GM23338 (cell line): ENCODE measurements at regions not wholly inside any gene's neighbourhood (a gene's known extent, or its start where the extent isn't known, plus 50 kb on each side); places are given as distances from the start of the nearest gene placed in this dataset.
A peak's percentile ranks its signal among the peaks of the same experiment; 100 is the strongest.
"Not testable (repeated sequence)": the region's sequence is repeated elsewhere in the genome, so short reads cannot be mapped to it uniquely, and the experiment has no call there.

ENCODE experiments used
- ATAC-seq: fragments of 200-7000 bp; cut with Tn5 transposase; 3 replicates; pipeline ENCODE4 v1.9.1; 2020
- DNase-seq: peaks from one replicate; pipeline ENCODE4 v3.0.0-alpha.2; 2015; ENCODE audit warnings: low spot score
- H2AFZ ChIP-seq: fragments of 200-600 bp; sonication (generic); 2 replicates; pipeline ENCODE4 v1.8.0; 2016; ENCODE audit warnings: antibody characterized with exemption, mild to moderate bottlenecking, moderate library complexity
- H3F3A ChIP-seq: fragments of 200-600 bp; sonication (generic); replicated peaks from 2 replicates; pipeline ENCODE4 v1.8.0; 2017; ENCODE audit warnings: antibody characterized with exemption, mixed run types, low read depth
- H3K27ac ChIP-seq: fragments of 200-600 bp; sonication (generic); 2 replicates; pipeline ENCODE4 v1.6.1; 2016; ENCODE audit warnings: low read depth
- H3K27me3 ChIP-seq: fragments of 200-600 bp; sonication (generic); 2 replicates; pipeline ENCODE4 v1.8.0; 2016; ENCODE audit warnings: mild to moderate bottlenecking, mixed run types, moderate library complexity; ENCODE audit not compliant: insufficient read depth
- H3K36me3 ChIP-seq: fragments of 200-600 bp; sonication (generic); 2 replicates; pipeline ENCODE4 v1.8.0; 2016; ENCODE audit warnings: mild to moderate bottlenecking; ENCODE audit not compliant: insufficient read depth
- H3K4me1 ChIP-seq: fragments of 200-600 bp; sonication (generic); 2 replicates; pipeline ENCODE4 v1.8.0; 2016; ENCODE audit warnings: mild to moderate bottlenecking, moderate library complexity; ENCODE audit not compliant: insufficient read depth
- H3K4me2 ChIP-seq: fragments of 200-600 bp; sonication (generic); 2 replicates; pipeline ENCODE4 v1.7.1; 2017; ENCODE audit warnings: mixed run types
- H3K4me3 ChIP-seq: fragments of 200-600 bp; sonication (generic); 2 replicates; pipeline ENCODE4 v1.6.1; 2016; ENCODE audit warnings: mixed run types
- H3K79me2 ChIP-seq: fragments of 200-600 bp; sonication (generic); replicated peaks from 2 replicates; pipeline ENCODE4 v1.8.0; 2017; ENCODE audit warnings: mild to moderate bottlenecking; ENCODE audit not compliant: insufficient read depth
- H3K9me2 ChIP-seq: fragments of 200-600 bp; sonication (generic); 2 replicates; pipeline ENCODE4 v1.8.0; 2017; ENCODE audit not compliant: insufficient read depth
- H4K20me1 ChIP-seq: fragments of 200-600 bp; sonication (generic); replicated peaks from 2 replicates; pipeline ENCODE4 v1.8.0; 2017; ENCODE audit warnings: mild to moderate bottlenecking; ENCODE audit not compliant: insufficient read depth
- H3K27ac Mint-ChIP-seq: 2 replicates; pipeline ENCODE4 v1.8.0; 2020; ENCODE audit warnings: inconsistent platforms, mild to moderate bottlenecking, moderate library complexity, mixed read lengths
- H3K27me3 Mint-ChIP-seq: 3 replicates; pipeline ENCODE4 v1.8.0; 2022; ENCODE audit warnings: low read depth, mild to moderate bottlenecking, moderate library complexity, mixed read lengths, inconsistent platforms; ENCODE audit not compliant: insufficient read depth, poor library complexity
- H3K36me3 Mint-ChIP-seq: 3 replicates; pipeline ENCODE4 v1.8.0; 2021; ENCODE audit warnings: low read depth, mild to moderate bottlenecking, inconsistent platforms, moderate library complexity, mixed read lengths
- H3K4me1 Mint-ChIP-seq: 3 replicates; pipeline ENCODE4 v1.8.0; 2020; ENCODE audit warnings: mild to moderate bottlenecking, inconsistent platforms, mixed read lengths
- H3K4me3 Mint-ChIP-seq: 3 replicates; pipeline ENCODE4 v1.8.0; 2021; ENCODE audit warnings: moderate library complexity, mild to moderate bottlenecking, inconsistent platforms, mixed read lengths
- H3K9me3 Mint-ChIP-seq: 3 replicates; pipeline ENCODE4 v1.8.0; 2020; ENCODE audit warnings: moderate library complexity, mild to moderate bottlenecking, inconsistent platforms, mixed read lengths
- ZNF114 ChIP-seq: fragments of 250-450 bp; sonication (Bioruptor Pico); IDR thresholded peaks from 2 replicates; pipeline ENCODE4 v1.5.0; 2020; ENCODE audit warnings: mild to moderate bottlenecking, moderate library complexity
- ZNF331 ChIP-seq: fragments of 250-450 bp; sonication (Bioruptor Pico); IDR thresholded peaks from 2 replicates; pipeline ENCODE4 v1.5.0; 2020; ENCODE audit warnings: low read depth, mild to moderate bottlenecking, moderate library complexity

- not testable (repeated sequence) for H3K4me3 ChIP-seq, H3K27ac Mint-ChIP-seq, H3K4me1 Mint-ChIP-seq, DNase-seq, H3F3A ChIP-seq, H3K27me3 Mint-ChIP-seq, H3K4me2 ChIP-seq, H3K27me3 ChIP-seq, H2AFZ ChIP-seq, H3K36me3 ChIP-seq, H3K79me2 ChIP-seq, H3K9me2 ChIP-seq, H3K9me3 Mint-ChIP-seq, ATAC-seq, H4K20me1 ChIP-seq, H3K36me3 Mint-ChIP-seq, H3K4me1 ChIP-seq, H3K4me3 Mint-ChIP-seq, H3K27ac ChIP-seq
- TF ChIP-seq ZNF114 (CRISPR knock-in tag) (0 out of 2 replicates have a peak, but pooled peaks have one; percentile 71), ZNF331 (peak; percentile 45)
Observed at GRCh38 chr17:26881195-26881594, 412.7 kb upstream of the WSB1 start.

GRCh38 chr17:26882097-26882761, 411.7 kb upstream of the WSB1 start:
- H3K4me1 ChIP-seq, ATAC-seq, H3F3A ChIP-seq, H3K9me2 ChIP-seq, H4K20me1 ChIP-seq, H3K27ac ChIP-seq, H3K36me3 Mint-ChIP-seq, H3K27me3 Mint-ChIP-seq, H3K36me3 ChIP-seq, H3K4me1 Mint-ChIP-seq, DNase-seq, H3K4me3 ChIP-seq, H3K79me2 ChIP-seq, H3K27ac Mint-ChIP-seq, H2AFZ ChIP-seq, H3K9me3 Mint-ChIP-seq, H3K4me3 Mint-ChIP-seq, H3K27me3 ChIP-seq, H3K4me2 ChIP-seq: not testable (repeated sequence)

- H3K27ac Mint-ChIP-seq, H3F3A ChIP-seq, ATAC-seq, H2AFZ ChIP-seq, H3K4me1 ChIP-seq, H3K4me1 Mint-ChIP-seq, H3K4me3 Mint-ChIP-seq, H3K27me3 ChIP-seq, H3K36me3 Mint-ChIP-seq, H3K27ac ChIP-seq, H3K36me3 ChIP-seq, H3K4me3 ChIP-seq, H3K4me2 ChIP-seq, H4K20me1 ChIP-seq, DNase-seq, H3K9me3 Mint-ChIP-seq, H3K9me2 ChIP-seq, H3K27me3 Mint-ChIP-seq, H3K79me2 ChIP-seq: not testable (repeated sequence)
Observed at GRCh38 chr17:26883878-26884740, 409.8 kb upstream of the WSB1 start.

- not testable (repeated sequence) for ATAC-seq, H3K9me2 ChIP-seq, H3K4me1 Mint-ChIP-seq, H3K4me3 Mint-ChIP-seq, H3K27me3 ChIP-seq, H3F3A ChIP-seq, H4K20me1 ChIP-seq, H3K36me3 Mint-ChIP-seq, H3K27me3 Mint-ChIP-seq, H3K4me2 ChIP-seq, H3K27ac Mint-ChIP-seq, H3K4me1 ChIP-seq, DNase-seq, H3K79me2 ChIP-seq, H3K4me3 ChIP-seq, H2AFZ ChIP-seq, H3K36me3 ChIP-seq, H3K27ac ChIP-seq, H3K9me3 Mint-ChIP-seq
Observed at GRCh38 chr17:26884741-26885059, 409.2 kb upstream of the WSB1 start.

GRCh38 chr17:26885244-26885970, 408.5 kb upstream of the WSB1 start:
- not testable (repeated sequence) for H3K36me3 ChIP-seq, H3K4me3 Mint-ChIP-seq, H3K27ac ChIP-seq, H3K27ac Mint-ChIP-seq, H3K36me3 Mint-ChIP-seq, H3K4me1 ChIP-seq, H3K4me1 Mint-ChIP-seq, H3K9me3 Mint-ChIP-seq, H3K27me3 Mint-ChIP-seq, H4K20me1 ChIP-seq, H3F3A ChIP-seq, DNase-seq, H2AFZ ChIP-seq, H3K4me3 ChIP-seq, H3K9me2 ChIP-seq, H3K4me2 ChIP-seq, H3K27me3 ChIP-seq, H3K79me2 ChIP-seq, ATAC-seq
